Omental fat pad (tissue), 3 donors: ENCODE measurements at regions not wholly inside any gene's neighbourhood (a gene's known extent, or its start where the extent isn't known, plus 50 kb on each side); places are given as distances from the start of the nearest gene placed in this dataset.

Experiments
- ATAC-seq: fragments of 150-250 bp; one replicate; pipeline ENCODE4 v1.9.1; 2016; ENCODE audit warnings: mild to moderate bottlenecking, moderate library complexity; ENCODE audit not compliant: low FRiP score
- DNase-seq: peaks from one replicate; pipeline ENCODE4 v3.0.0-alpha.2; 2019; ENCODE audit warnings: low spot score
- TF ChIP-seq, protein P1 (sequence below), 3 donors: fragments of 450-650 bp; IDR thresholded peaks; one replicate each; pipeline ENCODE4 v1.5.1; 2016 to 2017; ENCODE audit warnings: antibody characterized with exemption in 3 of 3, mild to moderate bottlenecking in 3 of 3, moderate library complexity in 2 of 3

DNA sequence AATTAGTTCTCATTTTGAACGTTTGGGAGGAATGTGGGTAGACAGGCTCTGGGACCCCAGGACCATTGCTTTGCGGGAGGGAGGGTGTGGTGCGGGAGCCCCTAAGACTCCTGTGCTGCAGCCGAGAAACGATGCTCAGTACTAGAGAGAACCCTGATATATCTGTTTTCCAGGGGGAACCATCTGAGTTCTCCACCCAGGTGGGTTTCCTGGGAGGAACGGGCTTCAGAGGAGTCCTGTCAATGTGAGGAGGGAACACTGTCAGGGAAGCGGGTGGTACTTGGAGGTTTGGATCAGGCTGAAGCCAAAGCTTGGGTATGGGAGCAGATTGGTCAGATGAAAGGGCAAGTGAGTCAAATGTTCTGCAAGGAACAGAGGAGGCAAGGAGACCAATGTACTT is 358.0 kb downstream of the FGF9 start:
- no peak for ATAC-seq
- TF ChIP-seq, protein P1, sequence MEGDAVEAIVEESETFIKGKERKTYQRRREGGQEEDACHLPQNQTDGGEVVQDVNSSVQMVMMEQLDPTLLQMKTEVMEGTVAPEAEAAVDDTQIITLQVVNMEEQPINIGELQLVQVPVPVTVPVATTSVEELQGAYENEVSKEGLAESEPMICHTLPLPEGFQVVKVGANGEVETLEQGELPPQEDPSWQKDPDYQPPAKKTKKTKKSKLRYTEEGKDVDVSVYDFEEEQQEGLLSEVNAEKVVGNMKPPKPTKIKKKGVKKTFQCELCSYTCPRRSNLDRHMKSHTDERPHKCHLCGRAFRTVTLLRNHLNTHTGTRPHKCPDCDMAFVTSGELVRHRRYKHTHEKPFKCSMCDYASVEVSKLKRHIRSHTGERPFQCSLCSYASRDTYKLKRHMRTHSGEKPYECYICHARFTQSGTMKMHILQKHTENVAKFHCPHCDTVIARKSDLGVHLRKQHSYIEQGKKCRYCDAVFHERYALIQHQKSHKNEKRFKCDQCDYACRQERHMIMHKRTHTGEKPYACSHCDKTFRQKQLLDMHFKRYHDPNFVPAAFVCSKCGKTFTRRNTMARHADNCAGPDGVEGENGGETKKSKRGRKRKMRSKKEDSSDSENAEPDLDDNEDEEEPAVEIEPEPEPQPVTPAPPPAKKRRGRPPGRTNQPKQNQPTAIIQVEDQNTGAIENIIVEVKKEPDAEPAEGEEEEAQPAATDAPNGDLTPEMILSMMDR (IDR thresholded peaks at IDR 0.05): no peak
- DNase-seq: no peak

DNA sequence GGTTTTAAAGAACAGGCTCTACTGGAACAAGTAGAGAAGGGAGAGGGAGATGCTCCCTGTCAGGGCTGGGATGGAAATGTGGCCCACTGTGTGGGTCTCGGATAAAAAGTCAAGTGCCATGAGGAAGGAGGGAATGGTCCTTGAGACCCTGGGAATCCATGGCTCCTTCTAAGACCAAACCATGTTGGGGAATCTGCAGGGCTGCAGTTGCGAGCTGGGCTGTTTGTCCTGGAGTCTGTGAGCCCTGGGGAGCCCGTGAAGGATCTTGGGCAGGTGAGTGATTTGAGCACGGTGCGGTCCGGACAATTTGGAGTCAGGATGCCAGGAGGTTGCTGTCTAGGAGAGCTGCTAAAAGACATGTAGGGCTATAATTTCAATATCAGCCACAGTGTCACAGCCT is 359.4 kb downstream of the FGF9 start:
- ATAC-seq (no peak), DNase-seq (no peak)
- TF ChIP-seq, protein P1 (IDR thresholded peaks at IDR 0.05): no peak

- DNase-seq: no peak
- ATAC-seq: no peak
- TF ChIP-seq, protein P1 (IDR thresholded peaks at IDR 0.05): no peak
Measured at GRCh38 chr13:22031702-22032286, 360.9 kb downstream of the FGF9 start.

- TF ChIP-seq, protein P1 (IDR thresholded peaks at IDR 0.05): no peak
- ATAC-seq: no peak
- no peak for DNase-seq
Measured at GRCh38 chr13:22032905-22033304, 362.0 kb downstream of the FGF9 start.

DNA sequence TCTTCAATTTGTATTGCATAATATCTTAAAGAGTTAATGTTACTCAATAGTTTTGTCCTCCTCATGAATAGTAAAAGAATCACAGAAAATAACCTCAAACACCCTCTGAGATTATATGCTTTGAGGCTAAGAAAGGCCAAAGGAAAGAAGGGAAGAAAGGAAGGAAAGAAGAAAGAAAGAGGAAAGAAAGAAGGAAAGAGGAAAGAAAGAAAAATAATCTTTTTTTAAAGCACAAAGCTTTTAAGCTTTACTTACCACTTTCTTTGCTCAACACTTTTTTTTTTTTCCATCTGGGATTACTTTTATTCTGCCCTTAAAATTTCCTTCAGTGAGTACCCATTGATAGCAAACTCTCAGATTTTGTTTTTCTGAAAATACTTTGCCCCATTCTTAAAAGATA is 369.1 kb downstream of the FGF9 start:
- TF ChIP-seq, protein P1 (IDR thresholded peaks at IDR 0.05): no peak
- no peak for DNase-seq
- ATAC-seq: no peak

DNA sequence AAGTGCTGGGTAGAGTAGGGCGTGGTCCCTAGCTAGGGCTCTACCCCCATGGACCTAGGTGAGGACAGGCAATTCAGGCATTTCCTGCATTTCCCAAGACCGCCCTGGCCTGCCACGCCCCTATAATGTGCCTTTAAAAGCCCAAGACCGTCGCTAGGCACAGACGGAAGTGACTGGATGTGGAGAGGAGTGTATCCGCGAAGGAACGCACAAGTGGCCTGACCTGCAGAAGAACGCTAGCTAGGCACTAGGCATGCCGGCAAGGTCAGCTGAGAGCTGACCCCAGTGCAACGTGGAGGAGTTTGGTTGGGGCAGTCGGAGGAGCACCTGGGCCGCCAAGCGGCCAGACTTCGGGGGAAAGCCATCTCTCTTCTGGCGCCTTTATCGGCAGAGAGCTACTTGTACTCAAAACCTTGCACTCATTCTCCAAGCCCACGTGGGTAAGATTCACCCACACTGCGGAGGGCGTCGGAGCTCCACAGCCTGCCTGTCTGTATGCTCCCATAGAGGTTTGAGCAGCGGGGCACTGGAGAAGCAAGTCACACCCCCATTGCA is 370.0 kb downstream of the FGF9 start:
- DNase-seq (no peak), ATAC-seq (no peak)

GRCh38 chr13:22041741-22042140 is 370.9 kb downstream of the FGF9 start:
- ATAC-seq (no peak), DNase-seq (no peak)
- TF ChIP-seq, protein P1 (IDR thresholded peaks at IDR 0.05): no peak

More for the DNA sequence above, 370.0 kb downstream of the FGF9 start:
- TF ChIP-seq, protein P1 (IDR thresholded peaks at IDR 0.05): no peak
